H1 (cell line): ENCODE measurements at regions not wholly inside any gene's neighbourhood (a gene's known extent, or its start where the extent isn't known, plus 50 kb on each side); places are given as distances from the start of the nearest gene placed in this dataset.

Experiments
- CTCF ChIA-PET: fragments of 300-600 bp; sonication (Branson Sonifier 250); formaldehyde crosslinking; loops from one replicate; lab custom pipeline; 2021; ENCODE audit not compliant: partially characterized antibody; lab: Charles Lee
- POLR2A ChIA-PET: fragments of 300-600 bp; sonication (Branson Sonifier 250); formaldehyde crosslinking; loops from one replicate; lab custom pipeline; 2021; ENCODE audit warnings: inconsistent platforms; ENCODE audit not compliant: partially characterized antibody; lab: Charles Lee
- DNase-seq, 2 experiments: peaks; one replicate each; pipeline versions ENCODE4 v3.0.0 to v3.0.0-alpha.2; 2010 to 2022; ENCODE audit warnings: low spot score in 2 of 2, low read depth in 1 of 2, mixed read lengths in 1 of 2
- FAIRE-seq: peaks from 2 replicates; lab custom pipeline; 2011; peaks lifted over from hg19 to GRCh38; lab: Jason Lieb, UNC
- H2AFZ ChIP-seq: 2 replicates; pipeline ENCODE4 v1.8.1; 2012; ENCODE audit warnings: low read length, inconsistent platforms
- H2AK5ac ChIP-seq: 2 replicates; pipeline ENCODE4 v1.6.1; 2013; ENCODE audit warnings: low read depth, low read length
- H2BK120ac ChIP-seq: replicated peaks from 2 replicates; pipeline ENCODE3; 2013; ENCODE audit warnings: low read depth, low read length, inconsistent platforms
- H2BK12ac ChIP-seq: 2 replicates; pipeline ENCODE4 v1.6.1; 2013; ENCODE audit warnings: low read depth, low read length
- H2BK15ac ChIP-seq: 2 replicates; pipeline ENCODE4 v1.6.1; 2013; ENCODE audit warnings: low read length
- H2BK20ac ChIP-seq: 2 replicates; pipeline ENCODE4 v1.6.1; 2013; ENCODE audit warnings: low read length
- H2BK5ac ChIP-seq: 2 replicates; pipeline ENCODE4 v1.6.1; 2013; ENCODE audit warnings: low read depth, low read length
- H3K14ac ChIP-seq: 2 replicates; pipeline ENCODE4 v1.6.1; 2013; ENCODE audit warnings: inconsistent platforms; ENCODE audit not compliant: insufficient read length
- H3K18ac ChIP-seq: 2 replicates; pipeline ENCODE4 v1.6.1; 2013; ENCODE audit warnings: low read length; ENCODE audit errors: extremely low read depth
- H3K23ac ChIP-seq: 2 replicates; pipeline ENCODE4 v1.6.1; 2013; ENCODE audit warnings: inconsistent platforms; ENCODE audit not compliant: insufficient read length
- H3K23me2 ChIP-seq: 2 replicates; pipeline ENCODE4 v1.6.1; 2013; ENCODE audit warnings: low read depth, low read length
- H3K27ac ChIP-seq: 2 replicates; pipeline ENCODE4 v1.6.1; 2011; ENCODE audit warnings: low read depth, low read length, inconsistent platforms
- H3K27me3 ChIP-seq, 4 experiments: replicated peaks in 1 of 4; 1 replicate in 1 of 4; 2 replicates in 3 of 4; pipeline versions ENCODE4 v1.6.1 to v1.8.1; 2011 to 2013; ENCODE audit warnings: low read length in 3 of 4, mild to moderate bottlenecking in 3 of 4, inconsistent platforms in 2 of 4, mixed read lengths in 2 of 4, moderate library complexity in 1 of 4; ENCODE audit not compliant: control insufficient read depth in 3 of 4, insufficient read depth in 3 of 4; ENCODE audit errors: extremely low read depth in 1 of 4
- H3K36me3 ChIP-seq, 4 experiments: 2 replicates each; pipeline versions ENCODE4 v1.6.1 to v1.8.1; 2011 to 2013; ENCODE audit warnings: mild to moderate bottlenecking in 4 of 4, low read length in 3 of 4, moderate library complexity in 2 of 4, control low read depth in 1 of 4, inconsistent platforms in 1 of 4; ENCODE audit not compliant: insufficient read depth in 4 of 4, control insufficient read depth in 2 of 4
- H3K4ac ChIP-seq: replicated peaks from 2 replicates; pipeline ENCODE3; 2013; ENCODE audit warnings: low read length, low read depth, mixed read lengths, inconsistent platforms; ENCODE audit not compliant: insufficient read length
- H3K4me1 ChIP-seq, 4 experiments: replicated peaks in 1 of 4; 1 replicate in 1 of 4; 2 replicates in 3 of 4; pipeline versions ENCODE4 v1.6.1 to v1.8.1; 2011 to 2013; ENCODE audit warnings: low read length in 3 of 4, inconsistent platforms in 2 of 4, mixed read lengths in 1 of 4; ENCODE audit not compliant: insufficient read depth in 4 of 4, control insufficient read depth in 3 of 4
- H3K4me2 ChIP-seq, 2 experiments: 2 replicates each; pipeline versions ENCODE4 v1.6.1 to v1.8.1; 2011 to 2013; ENCODE audit warnings: low read depth in 2 of 2, low read length in 2 of 2, control low read depth in 1 of 2, inconsistent platforms in 1 of 2, mild to moderate bottlenecking in 1 of 2; ENCODE audit not compliant: insufficient read depth in 1 of 2
- H3K4me3 ChIP-seq, 4 experiments: fragments of 200-600, 300-600 bp in 1 of 4; sonication (generic), shearing (Covaris generic), sonication (Bioruptor Twin) in 1 of 4; 2 replicates each; pipeline versions ENCODE4 v1.5.1 to v1.8.1; 2011 to 2016; ENCODE audit warnings: low read length in 4 of 4, low read depth in 3 of 4, control low read depth in 2 of 4, inconsistent platforms in 2 of 4, mild to moderate bottlenecking in 2 of 4, mixed read lengths in 1 of 4, moderate library complexity in 1 of 4; ENCODE audit not compliant: insufficient read depth in 2 of 4; ENCODE audit errors: extremely low read depth in 1 of 4
- H3K56ac ChIP-seq: replicated peaks from 2 replicates; pipeline ENCODE3; 2013; ENCODE audit warnings: low read depth, mild to moderate bottlenecking, mixed read lengths, low read length, inconsistent platforms; ENCODE audit not compliant: insufficient read length
- H3K79me1 ChIP-seq: 2 replicates; pipeline ENCODE4 v1.6.1; 2013; ENCODE audit warnings: low read depth, low read length, control low read depth
- H3K79me2 ChIP-seq, 2 experiments: 2 replicates each; pipeline versions ENCODE4 v1.6.1 to v1.8.1; 2012 to 2013; ENCODE audit warnings: low read length in 2 of 2, mild to moderate bottlenecking in 2 of 2, inconsistent platforms in 1 of 2; ENCODE audit not compliant: insufficient read depth in 2 of 2, control insufficient read depth in 1 of 2
- H3K9ac ChIP-seq, 4 experiments: replicated peaks in 1 of 4; 1 replicate in 1 of 4; 2 replicates in 3 of 4; pipeline versions ENCODE4 v1.6.1 to v1.8.1; 2011 to 2013; ENCODE audit warnings: low read depth in 3 of 4, low read length in 3 of 4, control low read depth in 2 of 4, mild to moderate bottlenecking in 2 of 4, moderate library complexity in 2 of 4, inconsistent platforms in 1 of 4; ENCODE audit errors: extremely low read depth in 1 of 4
- H3K9me3 ChIP-seq, 2 experiments: 2 replicates each; pipeline versions ENCODE4 v1.6.1 to v1.8.1; 2012 to 2013; ENCODE audit warnings: mild to moderate bottlenecking in 2 of 2, moderate library complexity in 2 of 2, control low read depth in 1 of 2, inconsistent platforms in 1 of 2, low read depth in 1 of 2, low read length in 1 of 2, mixed read lengths in 1 of 2; ENCODE audit not compliant: insufficient read depth in 2 of 2
- H4K20me1 ChIP-seq, 2 experiments: replicated peaks in 1 of 2; 2 replicates each; pipeline versions ENCODE3 to v1.8.1; 2011 to 2013; ENCODE audit warnings: inconsistent platforms in 2 of 2, low read length in 2 of 2, mild to moderate bottlenecking in 1 of 2; ENCODE audit not compliant: insufficient read depth in 2 of 2, control insufficient read depth in 1 of 2
- H4K5ac ChIP-seq: 2 replicates; pipeline ENCODE4 v1.6.1; 2013; ENCODE audit warnings: low read length, low read depth, mixed read lengths, inconsistent platforms; ENCODE audit not compliant: insufficient read length
- H4K8ac ChIP-seq: 2 replicates; pipeline ENCODE4 v1.8.0; 2013; ENCODE audit warnings: mild to moderate bottlenecking, moderate library complexity, low read length, inconsistent platforms; ENCODE audit not compliant: insufficient read depth; ENCODE audit errors: extremely low read depth
- H4K91ac ChIP-seq: replicated peaks from 2 replicates; pipeline ENCODE3; 2013; ENCODE audit warnings: low read length, mixed read lengths, inconsistent platforms; ENCODE audit not compliant: insufficient read length
- SRF ChIP-seq: IDR thresholded peaks from 2 replicates; pipeline ENCODE4 v1.6.1; 2011; ENCODE audit warnings: mild to moderate bottlenecking, low read depth, low read length, moderate library complexity
- whole genome bisulfite sequencing, 2 experiments: shearing (Covaris generic) in 1 of 2; methylation state at CpG; one replicate each; pipeline versions ENCODE4 v1.1.6 to v1.1.7; 2013 to 2015; ENCODE audit warnings: low lambda C conversion rate in 2 of 2, mixed read lengths in 2 of 2, inconsistent platforms in 1 of 2, low coverage in 1 of 2, missing lambda C conversion rate in 1 of 2; ENCODE audit not compliant: insufficient replicate concordance in 2 of 2, insufficient coverage in 1 of 2, insufficient read length in 1 of 2; ENCODE audit errors: extremely low coverage in 1 of 2, missing lambda C conversion rate in 1 of 2; 5-methylcytosine and 5-hydroxymethylcytosine counted together

GRCh38 chr1:90391126-90391525 is 326.0 kb downstream of the BARHL2 start:
- no peaks in the 10 kb centered on the region for H3K79me1 ChIP-seq
- ChIA-PET CTCF (interaction anchor here (1.5 kb wide), 1 partner anchor 15 kb away, joined by 3 read pairs; no protein-coding TSS in a partner anchor), POLR2A (no interaction called here)
- H3K14ac ChIP-seq = no peak overlapping the region
- no peak overlapping the region for H4K8ac ChIP-seq
- H3K79me2 ChIP-seq = no peaks in the 10 kb centered on the region
- no peak overlapping the region for H3K23ac ChIP-seq
- H3K9me3 ChIP-seq = no peaks in the 10 kb centered on the region
- H3K36me3 ChIP-seq = no peaks in the 10 kb centered on the region
- H2BK20ac ChIP-seq = no peak overlapping the region
- no peak overlapping the region for H3K4me3 ChIP-seq
- H3K27ac ChIP-seq = no peak overlapping the region
- no peaks in the 10 kb centered on the region for H3K23me2 ChIP-seq
- TF ChIP-seq SRF = no peak
- H4K5ac ChIP-seq = no peak overlapping the region
- H4K91ac ChIP-seq = no peak overlapping the region
- H3K18ac ChIP-seq = no peak overlapping the region
- peak overlapping the region; percentile 33; the same call in 1 of the 2 replicates for H2AFZ ChIP-seq
- H3K4me2 ChIP-seq = no peak overlapping the region
- H2BK15ac ChIP-seq = no peak overlapping the region
- no peaks in the 10 kb centered on the region for H3K27me3 ChIP-seq
- no peak overlapping the region for H3K56ac ChIP-seq
- H3K4me1 ChIP-seq = no peaks in the 10 kb centered on the region
- H2BK120ac ChIP-seq = no peak overlapping the region
- FAIRE-seq (no peak), DNase-seq (no peak)
- H2BK5ac ChIP-seq = no peak overlapping the region
- H3K4ac ChIP-seq = no peak overlapping the region
- H3K9ac ChIP-seq = no peak overlapping the region
- no peak overlapping the region for H2AK5ac ChIP-seq
- no peaks in the 10 kb centered on the region for H4K20me1 ChIP-seq
- whole genome bisulfite sequencing, 2 experiments = 95% methylated on average over 1 of the region's 1 CpG; no CpG with 5 or more reads in 1 of the 2 experiments
- H2BK12ac ChIP-seq = no peak overlapping the region
